ENCODE measurements at regions not wholly inside any gene's neighbourhood (a gene's known extent, or its start where the extent isn't known, plus 50 kb on each side); places are given as distances from the start of the nearest gene placed in this dataset.

- no peak for DNase-seq (ENCODE audit: low spot score)
- TF ChIP-seq, protein P1, sequence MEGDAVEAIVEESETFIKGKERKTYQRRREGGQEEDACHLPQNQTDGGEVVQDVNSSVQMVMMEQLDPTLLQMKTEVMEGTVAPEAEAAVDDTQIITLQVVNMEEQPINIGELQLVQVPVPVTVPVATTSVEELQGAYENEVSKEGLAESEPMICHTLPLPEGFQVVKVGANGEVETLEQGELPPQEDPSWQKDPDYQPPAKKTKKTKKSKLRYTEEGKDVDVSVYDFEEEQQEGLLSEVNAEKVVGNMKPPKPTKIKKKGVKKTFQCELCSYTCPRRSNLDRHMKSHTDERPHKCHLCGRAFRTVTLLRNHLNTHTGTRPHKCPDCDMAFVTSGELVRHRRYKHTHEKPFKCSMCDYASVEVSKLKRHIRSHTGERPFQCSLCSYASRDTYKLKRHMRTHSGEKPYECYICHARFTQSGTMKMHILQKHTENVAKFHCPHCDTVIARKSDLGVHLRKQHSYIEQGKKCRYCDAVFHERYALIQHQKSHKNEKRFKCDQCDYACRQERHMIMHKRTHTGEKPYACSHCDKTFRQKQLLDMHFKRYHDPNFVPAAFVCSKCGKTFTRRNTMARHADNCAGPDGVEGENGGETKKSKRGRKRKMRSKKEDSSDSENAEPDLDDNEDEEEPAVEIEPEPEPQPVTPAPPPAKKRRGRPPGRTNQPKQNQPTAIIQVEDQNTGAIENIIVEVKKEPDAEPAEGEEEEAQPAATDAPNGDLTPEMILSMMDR (IDR thresholded peaks at IDR 0.05; ENCODE audit: extremely low read depth, missing control alignments), result no peak
Measured at GRCh38 chr11:30174265-30175020, 56.4 kb upstream of the FSHB start.
